GM23338 (cell line): ENCODE measurements at regions not wholly inside any gene's neighbourhood (a gene's known extent, or its start where the extent isn't known, plus 50 kb on each side); places are given as distances from the start of the nearest gene placed in this dataset.

Experiments used
- ATAC-seq: fragments of 200-7000 bp; cut with Tn5 transposase; 3 replicates; pipeline ENCODE4 v1.9.1; 2020
- DNase-seq: peaks from one replicate; pipeline ENCODE4 v3.0.0-alpha.2; 2015; ENCODE audit warnings: low spot score
- H2AFZ ChIP-seq: fragments of 200-600 bp; sonication (generic); 2 replicates; pipeline ENCODE4 v1.8.0; 2016; ENCODE audit warnings: antibody characterized with exemption, mild to moderate bottlenecking, moderate library complexity
- H3F3A ChIP-seq: fragments of 200-600 bp; sonication (generic); replicated peaks from 2 replicates; pipeline ENCODE4 v1.8.0; 2017; ENCODE audit warnings: antibody characterized with exemption, mixed run types, low read depth
- H3K27ac ChIP-seq: fragments of 200-600 bp; sonication (generic); 2 replicates; pipeline ENCODE4 v1.6.1; 2016; ENCODE audit warnings: low read depth
- H3K27me3 ChIP-seq: fragments of 200-600 bp; sonication (generic); 2 replicates; pipeline ENCODE4 v1.8.0; 2016; ENCODE audit warnings: mild to moderate bottlenecking, mixed run types, moderate library complexity; ENCODE audit not compliant: insufficient read depth
- H3K36me3 ChIP-seq: fragments of 200-600 bp; sonication (generic); 2 replicates; pipeline ENCODE4 v1.8.0; 2016; ENCODE audit warnings: mild to moderate bottlenecking; ENCODE audit not compliant: insufficient read depth
- H3K4me1 ChIP-seq: fragments of 200-600 bp; sonication (generic); 2 replicates; pipeline ENCODE4 v1.8.0; 2016; ENCODE audit warnings: mild to moderate bottlenecking, moderate library complexity; ENCODE audit not compliant: insufficient read depth
- H3K4me2 ChIP-seq: fragments of 200-600 bp; sonication (generic); 2 replicates; pipeline ENCODE4 v1.7.1; 2017; ENCODE audit warnings: mixed run types
- H3K4me3 ChIP-seq: fragments of 200-600 bp; sonication (generic); 2 replicates; pipeline ENCODE4 v1.6.1; 2016; ENCODE audit warnings: mixed run types
- H3K79me2 ChIP-seq: fragments of 200-600 bp; sonication (generic); replicated peaks from 2 replicates; pipeline ENCODE4 v1.8.0; 2017; ENCODE audit warnings: mild to moderate bottlenecking; ENCODE audit not compliant: insufficient read depth
- H3K9me2 ChIP-seq: fragments of 200-600 bp; sonication (generic); 2 replicates; pipeline ENCODE4 v1.8.0; 2017; ENCODE audit not compliant: insufficient read depth
- H4K20me1 ChIP-seq: fragments of 200-600 bp; sonication (generic); replicated peaks from 2 replicates; pipeline ENCODE4 v1.8.0; 2017; ENCODE audit warnings: mild to moderate bottlenecking; ENCODE audit not compliant: insufficient read depth
- H3K27ac Mint-ChIP-seq: 2 replicates; pipeline ENCODE4 v1.8.0; 2020; ENCODE audit warnings: inconsistent platforms, mild to moderate bottlenecking, moderate library complexity, mixed read lengths
- H3K27me3 Mint-ChIP-seq: 3 replicates; pipeline ENCODE4 v1.8.0; 2022; ENCODE audit warnings: low read depth, mild to moderate bottlenecking, moderate library complexity, mixed read lengths, inconsistent platforms; ENCODE audit not compliant: insufficient read depth, poor library complexity
- H3K36me3 Mint-ChIP-seq: 3 replicates; pipeline ENCODE4 v1.8.0; 2021; ENCODE audit warnings: low read depth, mild to moderate bottlenecking, inconsistent platforms, moderate library complexity, mixed read lengths
- H3K4me1 Mint-ChIP-seq: 3 replicates; pipeline ENCODE4 v1.8.0; 2020; ENCODE audit warnings: mild to moderate bottlenecking, inconsistent platforms, mixed read lengths
- H3K4me3 Mint-ChIP-seq: 3 replicates; pipeline ENCODE4 v1.8.0; 2021; ENCODE audit warnings: moderate library complexity, mild to moderate bottlenecking, inconsistent platforms, mixed read lengths
- H3K9me3 Mint-ChIP-seq: 3 replicates; pipeline ENCODE4 v1.8.0; 2020; ENCODE audit warnings: moderate library complexity, mild to moderate bottlenecking, inconsistent platforms, mixed read lengths
- CREB1 ChIP-seq: fragments of 250-450 bp; sonication (Bioruptor Pico); IDR thresholded peaks from 2 replicates; pipeline ENCODE4 v1.5.0; 2020; ENCODE audit warnings: low read depth, mild to moderate bottlenecking, moderate library complexity
- CTCF ChIP-seq, 2 experiments: fragments of 200-600 bp in 1 of 2; sonication (generic) in 1 of 2; conservative IDR thresholded peaks; 2 replicates each; pipeline versions ENCODE4 v1.5.1 to v1.6.1; 2016 to 2017; ENCODE audit warnings: antibody characterized with exemption in 2 of 2, low read depth in 2 of 2, mild to moderate bottlenecking in 2 of 2, moderate library complexity in 1 of 2
- EZH2 ChIP-seq: fragments of 200-600 bp; sonication (generic); IDR thresholded peaks from one replicate; pipeline ENCODE4 v1.8.0; 2017; ENCODE audit warnings: antibody characterized with exemption, mild to moderate bottlenecking, low read depth; ENCODE audit not compliant: unreplicated experiment
- EZH2phosphoT487 ChIP-seq: fragments of 200-600 bp; sonication (generic); IDR thresholded peaks from one replicate; pipeline ENCODE4 v1.8.1; 2018; ENCODE audit warnings: antibody characterized with exemption; ENCODE audit not compliant: unreplicated experiment
- JUNB ChIP-seq: IDR thresholded peaks from one replicate; pipeline ENCODE4 v1.6.1; 2016; ENCODE audit warnings: antibody characterized with exemption; ENCODE audit not compliant: unreplicated experiment
- NANOG ChIP-seq: IDR thresholded peaks from 2 replicates; pipeline ENCODE4 v1.6.1; 2016; ENCODE audit warnings: antibody characterized with exemption, borderline replicate concordance
- POLR2AphosphoS5 ChIP-seq: IDR thresholded peaks from 2 replicates; pipeline ENCODE4 v1.6.1; 2016; ENCODE audit warnings: antibody characterized with exemption, low read depth
- REST ChIP-seq: IDR thresholded peaks from one replicate; pipeline ENCODE4 v1.6.1; 2018; ENCODE audit warnings: antibody characterized with exemption; ENCODE audit not compliant: unreplicated experiment
- STAT1 ChIP-seq: IDR thresholded peaks from one replicate; pipeline ENCODE4 v1.6.1; 2016; ENCODE audit warnings: antibody characterized with exemption; ENCODE audit not compliant: unreplicated experiment
- ZNF114 ChIP-seq: fragments of 250-450 bp; sonication (Bioruptor Pico); IDR thresholded peaks from 2 replicates; pipeline ENCODE4 v1.5.0; 2020; ENCODE audit warnings: mild to moderate bottlenecking, moderate library complexity
- ZNF331 ChIP-seq: fragments of 250-450 bp; sonication (Bioruptor Pico); IDR thresholded peaks from 2 replicates; pipeline ENCODE4 v1.5.0; 2020; ENCODE audit warnings: low read depth, mild to moderate bottlenecking, moderate library complexity
- TF ChIP-seq, protein P1 (sequence below): fragments of 250-450 bp; sonication (Bioruptor Pico); IDR thresholded peaks from 2 replicates; pipeline ENCODE4 v1.5.0; 2020; ENCODE audit warnings: mild to moderate bottlenecking, moderate library complexity
- TF ChIP-seq, protein P2 (sequence below): IDR thresholded peaks from 2 replicates; pipeline ENCODE4 v1.6.1; 2016; ENCODE audit warnings: antibody characterized with exemption

- no peaks in the 10 kb centered on the region for H4K20me1 ChIP-seq
- TF ChIP-seq JUNB (no peak), REST (no peak), CTCF (conservative IDR thresholded peaks at IDR 0.05; ENCODE audit: low read depth in 2 of 2) (no peak), NANOG (no peak), ZNF114 (CRISPR knock-in tag) (no peak), POLR2AphosphoS5 (no peak), EZH2phosphoT487 (no peak), EZH2 (no peak), STAT1 (no peak), ZNF331 (no peak), CREB1 (CRISPR knock-in tag) (no peak)
- TF ChIP-seq, protein P1, sequence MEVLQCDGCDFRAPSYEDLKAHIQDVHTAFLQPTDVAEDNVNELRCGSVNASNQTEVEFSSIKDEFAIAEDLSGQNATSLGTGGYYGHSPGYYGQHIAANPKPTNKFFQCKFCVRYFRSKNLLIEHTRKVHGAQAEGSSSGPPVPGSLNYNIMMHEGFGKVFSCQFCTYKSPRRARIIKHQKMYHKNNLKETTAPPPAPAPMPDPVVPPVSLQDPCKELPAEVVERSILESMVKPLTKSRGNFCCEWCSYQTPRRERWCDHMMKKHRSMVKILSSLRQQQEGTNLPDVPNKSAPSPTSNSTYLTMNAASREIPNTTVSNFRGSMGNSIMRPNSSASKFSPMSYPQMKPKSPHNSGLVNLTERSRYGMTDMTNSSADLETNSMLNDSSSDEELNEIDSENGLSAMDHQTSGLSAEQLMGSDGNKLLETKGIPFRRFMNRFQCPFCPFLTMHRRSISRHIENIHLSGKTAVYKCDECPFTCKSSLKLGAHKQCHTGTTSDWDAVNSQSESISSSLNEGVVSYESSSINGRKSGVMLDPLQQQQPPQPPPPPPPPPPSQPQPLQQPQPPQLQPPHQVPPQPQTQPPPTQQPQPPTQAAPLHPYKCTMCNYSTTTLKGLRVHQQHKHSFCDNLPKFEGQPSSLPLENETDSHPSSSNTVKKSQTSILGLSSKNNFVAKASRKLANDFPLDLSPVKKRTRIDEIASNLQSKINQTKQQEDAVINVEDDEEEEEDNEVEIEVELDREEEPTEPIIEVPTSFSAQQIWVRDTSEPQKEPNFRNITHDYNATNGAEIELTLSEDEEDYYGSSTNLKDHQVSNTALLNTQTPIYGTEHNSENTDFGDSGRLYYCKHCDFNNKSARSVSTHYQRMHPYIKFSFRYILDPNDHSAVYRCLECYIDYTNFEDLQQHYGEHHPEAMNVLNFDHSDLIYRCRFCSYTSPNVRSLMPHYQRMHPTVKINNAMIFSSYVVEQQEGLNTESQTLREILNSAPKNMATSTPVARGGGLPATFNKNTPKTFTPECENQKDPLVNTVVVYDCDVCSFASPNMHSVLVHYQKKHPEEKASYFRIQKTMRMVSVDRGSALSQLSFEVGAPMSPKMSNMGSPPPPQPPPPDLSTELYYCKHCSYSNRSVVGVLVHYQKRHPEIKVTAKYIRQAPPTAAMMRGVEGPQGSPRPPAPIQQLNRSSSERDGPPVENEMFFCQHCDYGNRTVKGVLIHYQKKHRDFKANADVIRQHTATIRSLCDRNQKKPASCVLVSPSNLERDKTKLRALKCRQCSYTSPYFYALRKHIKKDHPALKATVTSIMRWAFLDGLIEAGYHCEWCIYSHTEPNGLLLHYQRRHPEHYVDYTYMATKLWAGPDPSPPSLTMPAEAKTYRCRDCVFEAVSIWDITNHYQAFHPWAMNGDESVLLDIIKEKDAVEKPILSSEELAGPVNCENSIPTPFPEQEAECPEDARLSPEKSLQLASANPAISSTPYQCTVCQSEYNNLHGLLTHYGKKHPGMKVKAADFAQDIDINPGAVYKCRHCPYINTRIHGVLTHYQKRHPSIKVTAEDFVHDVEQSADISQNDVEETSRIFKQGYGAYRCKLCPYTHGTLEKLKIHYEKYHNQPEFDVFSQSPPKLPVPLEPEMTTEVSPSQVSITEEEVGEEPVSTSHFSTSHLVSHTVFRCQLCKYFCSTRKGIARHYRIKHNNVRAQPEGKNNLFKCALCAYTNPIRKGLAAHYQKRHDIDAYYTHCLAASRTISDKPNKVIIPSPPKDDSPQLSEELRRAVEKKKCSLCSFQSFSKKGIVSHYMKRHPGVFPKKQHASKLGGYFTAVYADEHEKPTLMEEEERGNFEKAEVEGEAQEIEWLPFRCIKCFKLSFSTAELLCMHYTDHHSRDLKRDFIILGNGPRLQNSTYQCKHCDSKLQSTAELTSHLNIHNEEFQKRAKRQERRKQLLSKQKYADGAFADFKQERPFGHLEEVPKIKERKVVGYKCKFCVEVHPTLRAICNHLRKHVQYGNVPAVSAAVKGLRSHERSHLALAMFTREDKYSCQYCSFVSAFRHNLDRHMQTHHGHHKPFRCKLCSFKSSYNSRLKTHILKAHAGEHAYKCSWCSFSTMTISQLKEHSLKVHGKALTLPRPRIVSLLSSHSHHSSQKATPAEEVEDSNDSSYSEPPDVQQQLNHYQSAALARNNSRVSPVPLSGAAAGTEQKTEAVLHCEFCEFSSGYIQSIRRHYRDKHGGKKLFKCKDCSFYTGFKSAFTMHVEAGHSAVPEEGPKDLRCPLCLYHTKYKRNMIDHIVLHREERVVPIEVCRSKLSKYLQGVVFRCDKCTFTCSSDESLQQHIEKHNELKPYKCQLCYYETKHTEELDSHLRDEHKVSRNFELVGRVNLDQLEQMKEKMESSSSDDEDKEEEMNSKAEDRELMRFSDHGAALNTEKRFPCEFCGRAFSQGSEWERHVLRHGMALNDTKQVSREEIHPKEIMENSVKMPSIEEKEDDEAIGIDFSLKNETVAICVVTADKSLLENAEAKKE = no peak
- TF ChIP-seq, protein P2, sequence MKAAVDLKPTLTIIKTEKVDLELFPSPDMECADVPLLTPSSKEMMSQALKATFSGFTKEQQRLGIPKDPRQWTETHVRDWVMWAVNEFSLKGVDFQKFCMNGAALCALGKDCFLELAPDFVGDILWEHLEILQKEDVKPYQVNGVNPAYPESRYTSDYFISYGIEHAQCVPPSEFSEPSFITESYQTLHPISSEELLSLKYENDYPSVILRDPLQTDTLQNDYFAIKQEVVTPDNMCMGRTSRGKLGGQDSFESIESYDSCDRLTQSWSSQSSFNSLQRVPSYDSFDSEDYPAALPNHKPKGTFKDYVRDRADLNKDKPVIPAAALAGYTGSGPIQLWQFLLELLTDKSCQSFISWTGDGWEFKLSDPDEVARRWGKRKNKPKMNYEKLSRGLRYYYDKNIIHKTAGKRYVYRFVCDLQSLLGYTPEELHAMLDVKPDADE = no peak
- H3K27me3 Mint-ChIP-seq = peaks cover 24% of the 10 kb centered on the region
These were observed 294.6 kb downstream of the MIAT start for GRCh38 chr22:26952004-26952403.

More at GRCh38 chr22:26952004-26952403, 294.6 kb downstream of the MIAT start:
- Histone ChIP-seq H3K27ac (no peak overlapping the region), H3K79me2 (no peaks in the 10 kb centered on the region), H3K27me3 (peaks cover 20% of the 10 kb centered on the region), H3K9me2 (no peaks in the 10 kb centered on the region), H3K4me3 (peak overlapping the region; percentile 50), H3K4me2 (peak overlapping the region; percentile 80), H2AFZ (0 out of 2 replicates have a peak overlapping the region, but pooled peaks have one; percentile 24), H3F3A (peaks cover 16% of the 10 kb centered on the region), H3K4me1 (peaks cover 59% of the 10 kb centered on the region), H3K36me3 (no peaks in the 10 kb centered on the region)
- Mint-ChIP-seq H3K36me3 (no peaks in the 10 kb centered on the region), H3K4me1 (peaks cover 62% of the 10 kb centered on the region), H3K27ac (no peak overlapping the region), H3K4me3 (peak overlapping the region; percentile 57), H3K9me3 (no peaks in the 10 kb centered on the region)
- no peak for ATAC-seq
- DNase-seq = no peak
